Ovary (tissue), 7 donors: ENCODE measurements at regions not wholly inside any gene's neighbourhood (a gene's known extent, or its start where the extent isn't known, plus 50 kb on each side); places are given as distances from the start of the nearest gene placed in this dataset.

Source experiments
- DNase-seq, 5 donors: peaks; one replicate each; pipeline ENCODE4 v3.0.0-alpha.2; 2019 to 2020
- H3K27ac ChIP-seq, 2 donors: fragments of 200-600 bp; one replicate each; pipeline versions ENCODE4 v1.5.1 to v1.8.0; 2019 to 2022
- H3K27me3 ChIP-seq: fragments of 200-600 bp; one replicate; pipeline ENCODE4 v1.8.0; 2022
- H3K36me3 ChIP-seq: fragments of 200-600 bp; sonication (generic); one replicate; pipeline ENCODE4 v1.5.1; 2019
- H3K4me1 ChIP-seq: one replicate; pipeline ENCODE4 v1.8.1; 2013; ENCODE audit warnings: mild to moderate bottlenecking, moderate library complexity; ENCODE audit not compliant: insufficient read depth
- H3K4me3 ChIP-seq: fragments of 200-600 bp; sonication (generic); one replicate; pipeline ENCODE4 v1.5.1; 2017
- H3K9me3 ChIP-seq, 2 donors: fragments of 200-600 bp in 1 of 2; sonication (generic) in 1 of 2; one replicate each; pipeline versions ENCODE4 v1.5.1 to v1.8.1; 2013 to 2019; ENCODE audit warnings: mild to moderate bottlenecking in 1 of 2, moderate library complexity in 1 of 2
- CTCF ChIP-seq, 3 donors: fragments of 450-650 bp in 2 of 3; fragments of 200-600 bp in 1 of 3; IDR thresholded peaks; one replicate each; pipeline versions ENCODE4 v1.5.1 to v1.8.0; 2016 to 2022; ENCODE audit warnings: antibody characterized with exemption in 3 of 3, mild to moderate bottlenecking in 1 of 3
- EP300 ChIP-seq: sonication (generic); formaldehyde crosslinking; IDR thresholded peaks from one replicate; pipeline ENCODE4 v1.6.1; 2017; ENCODE audit warnings: antibody characterized with exemption
- POLR2A ChIP-seq: fragments of 450-650 bp; IDR thresholded peaks from one replicate; pipeline ENCODE4 v1.6.1; 2017; ENCODE audit warnings: antibody characterized with exemption, mild to moderate bottlenecking, moderate library complexity
- WGBS, 3 donors: extraction: QIAGEN DNeasy Blood & Tissue Kit in 1 of 3; methylation state at CpG; one replicate each; pipeline versions ENCODE4 v1.1.5 to v1.1.7; 2013 to 2017; 5-methylcytosine and 5-hydroxymethylcytosine counted together
- intact Hi-C, 4 donors: fragments of 100-400 bp; cut with DNase I; formaldehyde crosslinking; loops; one replicate each; pipeline versions ENCODE4 v1.11.0 to v1.15.1; 2022 to 2023
- donor health status: DM: no; HTN: no; CAD: no; lungs with moderate emphysema.
- donor health status: DM: no; HTN: no; CAD: no.
- donor health status: Bipolar disorder and iron deficiency.
- donor health status: DM: no; HTN: no; CAD: no.
- donor health status: DM: yes; HTN: yes; CAD: no.

GRCh38 chr5:158033724-158034123 is 174.8 kb upstream of the CLINT1 start:
- Histone ChIP-seq H3K27me3 (no peaks in the 10 kb centered on the region), H3K27ac (no peak overlapping the region), H3K4me3 (no peak overlapping the region), H3K36me3 (no peaks in the 10 kb centered on the region), H3K4me1 (peaks cover 6% of the 10 kb centered on the region), H3K9me3 (no peaks in the 10 kb centered on the region)
- TF ChIP-seq POLR2A (no peak), CTCF (IDR thresholded peaks at IDR 0.05) (no peak), EP300 (no peak)
- DNase-seq = no peak
- intact Hi-C loops = no loop called here
- 81 to 100% (median 92%) methylated on average over 1 of the region's 1 CpG for WGBS, 3 donors

- no peaks in the 10 kb centered on the region for H3K27me3 ChIP-seq
- DNase-seq = no peak
- TF ChIP-seq CTCF (IDR thresholded peaks at IDR 0.05) (no peak), EP300 (no peak), POLR2A (no peak)
- H3K27ac ChIP-seq = no peak overlapping the region
- H3K9me3 ChIP-seq = no peaks in the 10 kb centered on the region
- no peak overlapping the region for H3K4me3 ChIP-seq
- WGBS, 3 donors = 96 to 98% (median 97%) methylated on average over 5 of the region's 5 CpGs
- H3K4me1 ChIP-seq = peaks cover 6% of the 10 kb centered on the region
- H3K36me3 ChIP-seq = no peaks in the 10 kb centered on the region
- intact Hi-C loops = no loop called here
Observed at GRCh38 chr5:158033076-158033475, 174.1 kb upstream of the CLINT1 start.

GRCh38 chr5:158032246-158032645 is 173.3 kb upstream of the CLINT1 start:
- no peaks in the 10 kb centered on the region for H3K9me3 ChIP-seq
- DNase-seq = no peak
- H3K27ac ChIP-seq = no peak overlapping the region
- peaks cover 7% of the 10 kb centered on the region for H3K4me1 ChIP-seq
- TF ChIP-seq CTCF (IDR thresholded peaks at IDR 0.05) (no peak), EP300 (no peak), POLR2A (no peak)
- no peaks in the 10 kb centered on the region for H3K36me3 ChIP-seq
- WGBS, 3 donors = 84 to 93% (median 84%) methylated on average over 1 of the region's 1 CpG
- H3K27me3 ChIP-seq = no peaks in the 10 kb centered on the region
- no peak overlapping the region for H3K4me3 ChIP-seq
- intact Hi-C loops = no loop called here

- 28 to 51% (median 49%) methylated on average over 5 of the region's 5 CpGs for WGBS, 3 donors
- intact Hi-C loops = loop anchor here in 1 of 4 donors (10.0 kb wide), 1 partner anchor 1077 kb away; no protein-coding TSS in a partner anchor
- no peak overlapping the region for H3K4me3 ChIP-seq
- no peak for TF ChIP-seq EP300
- no peaks in the 10 kb centered on the region for H3K36me3 ChIP-seq
- peaks cover 9% of the 10 kb centered on the region for H3K4me1 ChIP-seq
- H3K27ac ChIP-seq = peak overlapping the region in 1 of 2 donors; percentile 18
- DNase-seq = no peak
- H3K27me3 ChIP-seq = no peaks in the 10 kb centered on the region
- no peaks in the 10 kb centered on the region for H3K9me3 ChIP-seq
Observed at GRCh38 chr5:158027806-158028775, 169.1 kb upstream of the CLINT1 start.
